GM12878 (cell line): ENCODE measurements at regions not wholly inside any gene's neighbourhood (a gene's known extent, or its start where the extent isn't known, plus 50 kb on each side); places are given as distances from the start of the nearest gene placed in this dataset.

Experiments used
- ATAC-seq: fragments of 200-7000 bp; cut with Tn5 transposase; 3 replicates; pipeline ENCODE4 v1.9.1; 2020; ENCODE audit warnings: mild to moderate bottlenecking, moderate library complexity
- BruUV-seq: library from RNA; stranded (reverse); fragments of 400-500 nt; replicated peaks from 2 replicates; lab custom pipeline; 2021; lab: Mats Ljungman, UMichigan
- CTCF ChIA-PET: fragments of 300-600 bp; sonication (Branson Sonifier 250); formaldehyde crosslinking; extraction: SDS; loops from one replicate; lab custom pipeline; 2021; ENCODE audit warnings: inconsistent platforms; lab: Yijun Ruan, JAX
- POLR2A ChIA-PET: fragments of 350-600 bp; formaldehyde crosslinking; extraction: SDS; loops from one replicate; lab custom pipeline; 2021; ENCODE audit warnings: inconsistent platforms; lab: Charles Lee
- RAD21 ChIA-PET: fragments of 300-600 bp; sonication (Branson Sonifier 250); formaldehyde crosslinking; loops from one replicate; lab custom pipeline; 2023; ENCODE audit warnings: antibody characterized with exemption; ENCODE audit not compliant: unreplicated experiment; lab: Charles Lee
- SMC1A ChIA-PET: fragments of 300-600 bp; sonication (Branson Sonifier 250); formaldehyde crosslinking; loops from one replicate; lab custom pipeline; 2023; ENCODE audit not compliant: unreplicated experiment, uncharacterized antibody; lab: Charles Lee
- DNase-seq: peaks from one replicate; pipeline ENCODE4 v3.0.0-alpha.2; 2011; ENCODE audit warnings: low read depth, low spot score
- FAIRE-seq: peaks from 3 replicates; lab custom pipeline; 2011; peaks lifted over from hg19 to GRCh38; lab: Jason Lieb, UNC
- H2AFZ ChIP-seq: 2 replicates; pipeline ENCODE4 v1.6.0; 2011; ENCODE audit warnings: low read depth, low read length, control low read depth; ENCODE audit not compliant: control insufficient read depth
- H3K27ac ChIP-seq: 2 replicates; pipeline ENCODE4 v1.5.1; 2011; ENCODE audit warnings: control low read depth; ENCODE audit not compliant: control insufficient read depth, insufficient read depth
- H3K27me3 ChIP-seq, 2 experiments: replicated peaks in 1 of 2; 2 replicates each; pipeline versions ENCODE4 v1.6.0 to v1.6.1; 2011; ENCODE audit warnings: low read length in 1 of 2; ENCODE audit not compliant: control insufficient read depth in 2 of 2, insufficient read depth in 2 of 2
- H3K36me3 ChIP-seq, 2 experiments: 2 replicates each; pipeline ENCODE4 v1.5.1; 2011; ENCODE audit warnings: low read length in 1 of 2; ENCODE audit not compliant: control insufficient read depth in 2 of 2, insufficient read depth in 2 of 2
- H3K4me1 ChIP-seq: 2 replicates; pipeline ENCODE4 v1.6.1; 2011; ENCODE audit warnings: mild to moderate bottlenecking, low read length, moderate library complexity, mixed read lengths; ENCODE audit not compliant: control insufficient read depth, insufficient read depth
- H3K4me2 ChIP-seq: 2 replicates; pipeline ENCODE4 v1.6.0; 2011; ENCODE audit warnings: control low read depth; ENCODE audit not compliant: control insufficient read depth, insufficient read depth
- H3K4me3 ChIP-seq: fragments of 200-600 bp; sonication (generic); 2 replicates; pipeline ENCODE4 v1.5.1; 2016
- H3K79me2 ChIP-seq: 2 replicates; pipeline ENCODE4 v1.6.0; 2011; ENCODE audit warnings: low read length; ENCODE audit not compliant: control insufficient read depth, insufficient read depth
- H3K9ac ChIP-seq: 2 replicates; pipeline ENCODE4 v1.8.0; 2011; ENCODE audit warnings: low read length, control low read depth, mixed read lengths; ENCODE audit not compliant: control insufficient read depth, insufficient read depth
- H3K9me3 ChIP-seq: replicated peaks from 3 replicates; pipeline ENCODE4 v1.5.1; 2011; ENCODE audit warnings: mild to moderate bottlenecking, low read length; ENCODE audit not compliant: control insufficient read depth, insufficient read depth
- H4K20me1 ChIP-seq: 2 replicates; pipeline ENCODE4 v1.6.0; 2011; ENCODE audit not compliant: control insufficient read depth, insufficient read depth
- IKZF1 ChIP-seq: fragments of 450-650 bp; conservative IDR thresholded peaks from 2 replicates; pipeline ENCODE4 v1.6.1; 2017; ENCODE audit warnings: antibody characterized with exemption, mild to moderate bottlenecking
- POLR2AphosphoS5 ChIP-seq: IDR thresholded peaks from 2 replicates; pipeline ENCODE4 v1.6.1; 2011; ENCODE audit warnings: mild to moderate bottlenecking, low read length, inconsistent platforms
- RAD21 ChIP-seq: IDR thresholded peaks from 2 replicates; pipeline ENCODE4 v1.6.1; 2011; ENCODE audit warnings: mild to moderate bottlenecking, low read depth, low read length, moderate library complexity; ENCODE audit not compliant: insufficient read depth
- SKIL ChIP-seq: fragments of 450-650 bp; IDR thresholded peaks from 2 replicates; pipeline ENCODE4 v1.6.1; 2017; ENCODE audit warnings: mild to moderate bottlenecking, low read depth, inconsistent platforms; ENCODE audit not compliant: poor library complexity, severe bottlenecking
- SPI1 ChIP-seq: IDR thresholded peaks from 2 replicates; pipeline ENCODE4 v1.6.1; 2011; ENCODE audit warnings: low read depth, mild to moderate bottlenecking, low read length, moderate library complexity, borderline replicate concordance; ENCODE audit not compliant: insufficient read depth
- TCF7 ChIP-seq: IDR thresholded peaks from 2 replicates; pipeline ENCODE4 v1.6.1; 2014; ENCODE audit warnings: antibody characterized with exemption, borderline replicate concordance
- WGBS: methylation state at CpG from one replicate; pipeline ENCODE4 v1.1.6; 2016; ENCODE audit warnings: low lambda C conversion rate; ENCODE audit not compliant: insufficient replicate concordance, insufficient coverage; ENCODE audit errors: missing lambda C conversion rate; 5-methylcytosine and 5-hydroxymethylcytosine counted together
- in situ Hi-C: fragments of 300-500 bp; cut with MboI; formaldehyde crosslinking; loops from 9 replicates; pipeline ENCODE4 v1.14.3; 2018; ENCODE audit warnings: mixed read lengths
- intact Hi-C: fragments of 100-400 bp; cut with micrococcal nuclease; formaldehyde crosslinking; loops from one replicate; pipeline ENCODE4 v1.14.2; 2022; ENCODE audit not compliant: unreplicated experiment
- TF ChIP-seq, protein P1 (sequence below): fragments of 450-650 bp; IDR thresholded peaks from 2 replicates; pipeline ENCODE4 v1.6.1; 2018; ENCODE audit warnings: mild to moderate bottlenecking, low read depth, moderate library complexity; ENCODE audit not compliant: partially characterized antibody

- no peak for DNase-seq
- SMC1A ChIA-PET = no interaction called here
- Histone ChIP-seq H3K4me1 (no peaks in the 10 kb centered on the region), H3K4me2 (no peak overlapping the region), H3K27ac (no peak overlapping the region), H4K20me1 (no peaks in the 10 kb centered on the region), H3K9ac (no peak overlapping the region), H3K79me2 (no peaks in the 10 kb centered on the region), H3K36me3 (no peaks in the 10 kb centered on the region), H3K9me3 (no peaks in the 10 kb centered on the region), H3K27me3 (no peaks in the 10 kb centered on the region), H2AFZ (no peak overlapping the region), H3K4me3 (no peak overlapping the region)
- TF ChIP-seq POLR2AphosphoS5 = no peak
- TF ChIP-seq IKZF1 = no peak
- TF ChIP-seq SKIL = no peak
- TF ChIP-seq RAD21 = no peak
- TF ChIP-seq, protein P1, sequence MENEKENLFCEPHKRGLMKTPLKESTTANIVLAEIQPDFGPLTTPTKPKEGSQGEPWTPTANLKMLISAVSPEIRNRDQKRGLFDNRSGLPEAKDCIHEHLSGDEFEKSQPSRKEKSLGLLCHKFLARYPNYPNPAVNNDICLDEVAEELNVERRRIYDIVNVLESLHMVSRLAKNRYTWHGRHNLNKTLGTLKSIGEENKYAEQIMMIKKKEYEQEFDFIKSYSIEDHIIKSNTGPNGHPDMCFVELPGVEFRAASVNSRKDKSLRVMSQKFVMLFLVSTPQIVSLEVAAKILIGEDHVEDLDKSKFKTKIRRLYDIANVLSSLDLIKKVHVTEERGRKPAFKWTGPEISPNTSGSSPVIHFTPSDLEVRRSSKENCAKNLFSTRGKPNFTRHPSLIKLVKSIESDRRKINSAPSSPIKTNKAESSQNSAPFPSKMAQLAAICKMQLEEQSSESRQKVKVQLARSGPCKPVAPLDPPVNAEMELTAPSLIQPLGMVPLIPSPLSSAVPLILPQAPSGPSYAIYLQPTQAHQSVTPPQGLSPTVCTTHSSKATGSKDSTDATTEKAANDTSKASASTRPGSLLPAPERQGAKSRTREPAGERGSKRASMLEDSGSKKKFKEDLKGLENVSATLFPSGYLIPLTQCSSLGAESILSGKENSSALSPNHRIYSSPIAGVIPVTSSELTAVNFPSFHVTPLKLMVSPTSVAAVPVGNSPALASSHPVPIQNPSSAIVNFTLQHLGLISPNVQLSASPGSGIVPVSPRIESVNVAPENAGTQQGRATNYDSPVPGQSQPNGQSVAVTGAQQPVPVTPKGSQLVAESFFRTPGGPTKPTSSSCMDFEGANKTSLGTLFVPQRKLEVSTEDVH = no peak
- no peak for TF ChIP-seq SPI1
- TF ChIP-seq TCF7 = no peak
- in situ Hi-C loops (no loop called here), intact Hi-C loops (no loop called here)
- ATAC-seq = no peak
- WGBS = 11% methylated on average over 3 of the region's 3 CpGs
- FAIRE-seq = no peak
- RAD21 ChIA-PET = no interaction called here
- POLR2A ChIA-PET = no interaction called here
- CTCF ChIA-PET = no interaction called here
- no TSS peak for BruUV-seq
Measured at GRCh38 chr14:44403193-44403592, 103.9 kb downstream of the FSCB start.
